ENCODE measurements at regions not wholly inside any gene's neighbourhood (a gene's known extent, or its start where the extent isn't known, plus 50 kb on each side); places are given as distances from the start of the nearest gene placed in this dataset.

GRCh38 chr13:88976466-88976865 is 1305.3 kb downstream of the SLITRK5 start:
- TF ChIP-seq, protein P1, sequence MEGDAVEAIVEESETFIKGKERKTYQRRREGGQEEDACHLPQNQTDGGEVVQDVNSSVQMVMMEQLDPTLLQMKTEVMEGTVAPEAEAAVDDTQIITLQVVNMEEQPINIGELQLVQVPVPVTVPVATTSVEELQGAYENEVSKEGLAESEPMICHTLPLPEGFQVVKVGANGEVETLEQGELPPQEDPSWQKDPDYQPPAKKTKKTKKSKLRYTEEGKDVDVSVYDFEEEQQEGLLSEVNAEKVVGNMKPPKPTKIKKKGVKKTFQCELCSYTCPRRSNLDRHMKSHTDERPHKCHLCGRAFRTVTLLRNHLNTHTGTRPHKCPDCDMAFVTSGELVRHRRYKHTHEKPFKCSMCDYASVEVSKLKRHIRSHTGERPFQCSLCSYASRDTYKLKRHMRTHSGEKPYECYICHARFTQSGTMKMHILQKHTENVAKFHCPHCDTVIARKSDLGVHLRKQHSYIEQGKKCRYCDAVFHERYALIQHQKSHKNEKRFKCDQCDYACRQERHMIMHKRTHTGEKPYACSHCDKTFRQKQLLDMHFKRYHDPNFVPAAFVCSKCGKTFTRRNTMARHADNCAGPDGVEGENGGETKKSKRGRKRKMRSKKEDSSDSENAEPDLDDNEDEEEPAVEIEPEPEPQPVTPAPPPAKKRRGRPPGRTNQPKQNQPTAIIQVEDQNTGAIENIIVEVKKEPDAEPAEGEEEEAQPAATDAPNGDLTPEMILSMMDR (conservative IDR thresholded peaks at IDR 0.05) = no peak
- no peak for TF ChIP-seq EZH2 (IDR thresholded peaks at IDR 0.05; ENCODE audit: low read depth)
